HG03135 (cell line): ENCODE measurements at regions not wholly inside any gene's neighbourhood (a gene's known extent, or its start where the extent isn't known, plus 50 kb on each side); places are given as distances from the start of the nearest gene placed in this dataset.

Experiments used
- ATAC-seq: cut with Tn5 transposase; IDR thresholded peaks from one replicate; pipeline ENCODE4 v1.9.1; 2021; ENCODE audit warnings: mild to moderate bottlenecking, moderate library complexity; ENCODE audit not compliant: unreplicated experiment

DNA sequence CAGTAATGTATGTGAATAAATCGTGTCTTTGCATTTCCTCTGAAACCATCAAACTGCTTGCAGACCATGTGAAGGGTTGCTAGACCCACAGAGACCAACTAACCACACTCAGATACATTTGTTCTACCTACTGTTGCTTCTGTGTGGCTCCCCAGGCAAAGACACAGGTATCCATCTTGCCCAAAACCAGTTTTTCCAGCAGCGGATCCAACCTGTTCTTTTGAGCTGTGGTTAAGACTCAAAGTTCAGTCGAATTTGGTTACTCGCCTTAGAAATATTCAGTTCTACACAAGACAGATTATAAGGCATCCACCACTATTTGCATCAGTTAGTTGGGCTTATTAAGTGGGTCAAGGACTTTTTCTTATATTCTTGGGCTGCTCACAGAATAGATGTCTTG, 276.2 kb upstream of the EPHA4 start:
- no peak for ATAC-seq

DNA sequence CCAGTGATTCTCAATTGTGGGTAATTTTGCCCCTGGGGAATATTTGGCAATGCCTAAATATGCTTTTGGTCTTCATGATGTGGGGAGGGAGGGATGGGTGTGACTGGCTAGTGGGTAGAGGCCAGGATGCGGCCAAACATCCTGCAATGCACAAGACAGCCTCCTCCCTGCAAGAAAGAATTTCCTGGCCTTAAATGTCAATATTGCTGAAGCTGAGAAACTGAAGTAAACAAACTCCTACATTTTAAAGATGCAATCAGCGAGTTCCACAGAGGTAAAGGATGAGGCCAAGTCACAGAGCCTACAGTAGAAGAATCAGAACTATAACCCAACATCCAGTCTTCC, 272.9 kb upstream of the EPHA4 start:
- no peak for ATAC-seq

DNA sequence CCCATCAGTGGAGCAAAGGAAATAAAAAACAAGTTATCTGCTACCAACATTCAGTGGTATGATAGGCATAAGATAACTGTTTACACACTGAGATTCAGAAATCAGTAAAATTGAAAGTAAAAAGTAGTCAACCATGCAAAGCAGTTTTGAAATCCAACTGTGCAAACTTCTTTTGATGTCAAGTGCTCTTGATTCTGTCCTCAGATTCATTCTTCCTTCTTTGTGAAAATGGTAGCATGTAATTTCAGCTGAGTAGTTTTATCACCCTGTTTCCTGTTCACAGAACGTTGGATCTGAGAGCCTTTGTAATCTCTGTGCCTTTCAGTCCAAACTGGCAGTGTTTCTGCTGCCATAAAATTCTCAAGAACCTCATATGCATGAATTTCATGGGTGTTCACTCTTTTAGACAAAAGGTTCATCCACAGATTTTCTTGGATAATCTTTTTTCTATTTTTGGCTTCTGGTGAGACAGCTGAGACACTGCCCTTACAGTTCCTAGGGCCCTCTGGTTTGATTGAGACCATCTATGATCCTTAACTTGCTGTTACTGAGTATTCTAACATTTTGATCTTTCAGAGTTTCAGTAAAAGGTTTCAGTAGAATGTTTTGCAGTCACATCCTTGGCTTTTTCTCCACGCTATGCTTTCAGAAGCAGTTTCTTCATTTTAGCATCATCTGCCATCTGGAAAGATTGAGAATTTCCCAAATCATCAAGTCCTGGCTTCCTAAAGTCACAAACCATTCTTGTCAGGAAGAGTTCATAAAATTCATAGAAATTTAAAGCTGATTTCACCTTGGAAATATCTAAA, 272.3 kb upstream of the EPHA4 start:
- no peak for ATAC-seq

GRCh38 chr2:221836095-221836494, 264.0 kb upstream of the EPHA4 start:
- ATAC-seq = no peak

DNA sequence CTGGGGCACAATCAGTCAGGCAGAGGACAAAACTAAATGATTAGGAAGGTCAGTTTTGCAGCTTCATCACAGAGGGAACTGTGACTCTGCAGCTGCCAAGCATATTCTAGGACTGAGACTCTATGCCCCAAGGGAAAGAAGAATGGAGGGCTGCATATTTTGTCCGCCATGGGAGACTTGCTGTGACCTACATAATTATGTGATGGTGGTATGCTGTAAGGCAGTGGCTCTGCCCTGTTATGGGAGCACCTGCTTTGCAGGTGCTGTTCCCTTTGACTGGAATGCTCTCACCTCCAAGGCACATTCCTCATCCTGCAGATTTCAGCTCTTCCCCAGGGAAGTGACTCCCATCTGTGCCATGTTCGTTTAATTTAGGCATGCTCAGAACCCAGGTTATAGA, 261.9 kb upstream of the EPHA4 start:
- ATAC-seq = no peak

DNA sequence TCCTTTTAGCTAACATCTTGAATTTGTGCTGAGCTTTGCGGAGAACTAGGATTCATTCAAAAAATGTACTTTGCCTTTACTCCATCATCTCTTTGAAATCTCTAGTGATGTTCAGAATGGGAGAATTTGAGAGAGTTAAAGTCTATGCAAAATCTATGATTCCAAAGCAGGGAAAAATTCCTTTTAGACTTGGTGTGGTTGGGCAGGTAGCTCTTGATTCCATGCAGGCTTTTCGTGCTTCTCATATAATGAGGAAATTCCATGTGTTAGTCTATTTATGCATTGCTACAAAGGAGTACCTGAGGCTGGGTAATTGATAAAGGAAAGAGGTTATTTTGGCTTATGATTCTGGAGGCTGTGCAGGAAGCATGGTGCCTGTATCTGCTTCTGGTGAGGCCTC, 258.9 kb upstream of the EPHA4 start:
- ATAC-seq = no peak

- no peak for ATAC-seq
Measured at GRCh38 chr2:221822416-221822815, 250.3 kb upstream of the EPHA4 start.

GRCh38 chr2:221818616-221819320, 246.7 kb upstream of the EPHA4 start:
- no peak for ATAC-seq

DNA sequence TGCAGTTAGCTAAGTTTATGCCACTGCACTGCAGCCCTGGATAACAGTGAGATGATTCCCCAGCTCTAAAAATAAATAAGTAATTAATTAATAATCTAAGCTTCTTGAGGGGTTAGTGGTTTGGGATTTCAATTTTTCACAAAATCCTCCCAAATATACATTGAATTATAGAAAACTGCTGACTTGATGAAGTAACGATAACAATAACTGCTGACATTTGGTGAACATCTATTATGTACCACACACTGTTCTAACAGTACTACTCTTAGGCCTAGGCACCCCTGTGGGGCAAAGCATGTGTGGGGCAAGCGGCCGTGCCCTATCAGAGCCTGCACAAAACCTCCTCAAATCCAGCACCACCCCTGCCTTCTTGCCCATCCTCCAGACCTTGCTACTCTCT, 245.8 kb upstream of the EPHA4 start:
- ATAC-seq = no peak

DNA sequence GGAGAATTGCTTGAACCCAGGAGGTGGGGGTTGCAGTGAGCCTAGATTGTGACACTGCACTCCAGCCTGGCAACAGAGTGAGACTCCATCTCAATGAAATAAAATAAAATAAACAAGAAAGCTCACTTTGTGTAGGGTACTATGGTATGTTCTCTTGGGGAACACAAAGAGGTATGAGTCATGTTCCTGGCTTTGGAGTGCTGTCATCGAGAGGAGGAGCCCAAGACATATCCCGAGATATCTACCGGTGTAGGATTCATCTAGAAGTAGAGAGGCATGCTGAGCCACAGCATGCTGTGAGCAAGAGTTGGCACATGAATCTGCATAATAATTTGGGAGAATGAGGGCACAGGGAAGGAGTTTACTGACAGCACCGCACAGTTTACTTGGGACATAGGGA, 244.9 kb upstream of the EPHA4 start:
- ATAC-seq = no peak

GRCh38 chr2:221816566-221816965, 244.5 kb upstream of the EPHA4 start:
- no peak for ATAC-seq

- no peak for ATAC-seq
Measured at GRCh38 chr2:221810650-221811049, 238.5 kb upstream of the EPHA4 start.

DNA sequence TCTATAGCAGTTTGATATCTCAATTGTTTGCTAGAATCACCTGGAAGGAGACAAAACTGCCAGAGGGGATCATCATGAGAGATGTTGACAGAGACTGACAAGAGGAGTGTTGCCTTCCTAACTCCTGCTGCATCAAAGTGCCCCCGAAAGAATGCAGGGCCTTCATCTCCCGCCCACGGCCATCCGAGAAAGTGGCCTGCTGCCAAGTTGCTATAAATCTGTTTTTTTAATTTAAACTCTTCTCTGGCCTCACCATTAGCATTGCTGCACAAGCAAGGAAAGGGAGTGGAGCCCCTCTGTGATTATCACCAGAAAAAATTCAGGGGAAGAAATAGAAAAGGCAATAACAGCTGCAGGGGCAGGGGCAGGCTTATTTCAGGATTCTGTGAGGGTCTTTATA, 238.1 kb upstream of the EPHA4 start:
- no peak for ATAC-seq

DNA sequence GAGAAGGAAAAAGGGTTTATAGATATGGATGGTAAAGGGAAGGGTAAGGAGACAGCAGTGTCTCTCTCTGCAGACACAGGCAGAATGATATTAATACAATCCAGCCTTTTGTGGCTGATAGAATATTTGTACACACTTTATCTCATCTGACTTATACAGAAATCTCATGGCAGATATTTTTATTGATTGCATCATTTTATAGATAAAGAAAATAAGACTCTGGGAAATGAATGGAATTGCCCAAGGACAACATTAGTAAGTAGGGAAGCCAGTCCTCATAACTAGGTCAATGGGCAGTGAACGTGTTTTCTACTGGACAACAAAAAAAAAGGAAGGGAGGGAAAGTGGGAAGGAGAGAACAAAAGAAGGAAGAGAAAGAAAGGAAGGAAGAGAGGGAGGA, 236.4 kb upstream of the EPHA4 start:
- no peak for ATAC-seq

- no peak for ATAC-seq
Measured at GRCh38 chr2:221807706-221808105, 235.6 kb upstream of the EPHA4 start.

DNA sequence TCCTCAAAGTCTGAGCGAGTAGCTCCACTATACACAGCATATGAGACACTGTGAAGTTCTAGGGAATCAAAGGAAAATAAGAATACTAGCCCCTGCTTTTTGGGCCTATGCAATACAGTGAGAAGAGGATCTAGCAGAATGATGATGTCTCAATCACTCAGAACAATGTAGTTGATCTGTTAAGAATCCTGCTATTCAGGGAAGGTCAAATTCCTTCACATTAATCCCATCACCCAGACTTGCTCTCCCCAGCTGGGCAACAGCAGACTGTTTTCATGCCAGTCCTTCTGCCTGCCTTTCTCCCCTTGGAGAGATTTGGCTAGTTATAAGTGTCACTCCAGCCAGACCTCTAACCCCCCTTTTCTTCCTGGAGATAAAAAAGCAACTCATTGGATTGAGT, 230.0 kb upstream of the EPHA4 start:
- ATAC-seq = no peak

GRCh38 chr2:221792971-221793521, 220.9 kb upstream of the EPHA4 start:
- ATAC-seq = no peak

DNA sequence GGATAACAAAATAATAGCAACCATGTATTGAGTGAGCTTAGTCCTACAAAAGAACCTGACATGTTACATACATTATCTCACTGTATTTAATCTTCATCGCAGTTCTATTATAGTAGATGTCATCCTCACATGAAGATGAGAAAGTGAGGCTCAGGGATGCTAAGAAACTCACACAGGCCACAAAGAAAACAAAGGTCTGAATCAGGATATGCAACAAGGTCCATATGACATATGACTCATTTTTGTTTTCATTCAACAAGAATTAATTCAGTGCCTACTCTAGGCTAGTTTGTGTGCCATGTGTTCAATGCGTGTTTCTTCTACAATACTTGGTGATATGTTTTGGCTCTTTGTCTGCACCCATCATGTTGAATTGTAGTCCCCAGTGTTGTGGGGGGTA, 219.7 kb upstream of the EPHA4 start:
- ATAC-seq = no peak

DNA sequence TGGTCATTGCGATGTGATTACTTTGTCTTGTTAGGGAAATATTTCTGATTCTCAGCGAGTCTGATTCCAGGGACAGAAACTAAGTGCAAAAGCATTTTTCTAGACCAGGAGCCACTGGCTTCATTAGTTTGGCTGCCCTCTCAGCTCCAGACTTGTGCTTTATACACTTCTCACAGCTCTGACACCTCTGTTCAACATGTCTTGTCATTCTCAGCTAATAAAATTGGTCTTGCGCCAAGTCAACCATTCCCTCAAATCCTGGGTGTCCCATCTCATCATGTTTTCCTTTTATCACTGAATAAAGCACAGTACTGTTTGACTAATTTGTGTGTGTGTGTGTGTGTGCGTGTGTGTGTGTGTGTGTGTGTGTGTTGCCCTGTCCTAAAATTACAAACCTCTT, 215.5 kb upstream of the EPHA4 start:
- ATAC-seq = no peak

DNA sequence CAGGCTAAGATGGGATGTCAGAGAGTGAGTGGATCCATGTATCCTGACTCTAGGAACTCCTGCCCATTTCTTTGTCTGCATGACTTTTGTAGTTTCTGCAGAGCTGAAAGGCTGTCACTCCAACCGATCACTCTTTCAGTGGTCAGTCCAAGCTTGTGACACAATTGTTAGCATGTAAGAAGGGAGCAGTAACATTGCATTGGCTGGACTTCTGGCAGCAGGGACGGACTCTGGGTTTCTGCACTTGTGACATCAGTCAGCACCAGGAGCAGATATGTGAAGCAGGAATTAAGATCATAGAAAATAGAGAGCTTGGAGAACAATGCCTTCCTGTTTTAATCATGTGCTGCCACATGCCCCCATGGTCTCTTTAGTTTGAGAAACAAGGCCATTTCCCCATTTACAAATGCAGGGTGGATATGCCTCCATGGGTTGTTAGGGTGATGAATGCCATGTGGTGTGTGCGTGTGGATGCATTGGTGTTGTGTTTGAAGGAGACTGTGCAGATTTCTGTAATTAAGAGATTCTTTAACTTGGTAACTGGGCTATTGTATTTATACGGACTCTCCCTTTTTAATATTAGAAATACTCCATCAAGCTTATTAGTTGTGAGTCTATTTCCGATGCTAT, 214.3 kb upstream of the EPHA4 start:
- ATAC-seq = no peak

GRCh38 chr2:221780281-221780688, 208.2 kb upstream of the EPHA4 start:
- ATAC-seq = no peak

DNA sequence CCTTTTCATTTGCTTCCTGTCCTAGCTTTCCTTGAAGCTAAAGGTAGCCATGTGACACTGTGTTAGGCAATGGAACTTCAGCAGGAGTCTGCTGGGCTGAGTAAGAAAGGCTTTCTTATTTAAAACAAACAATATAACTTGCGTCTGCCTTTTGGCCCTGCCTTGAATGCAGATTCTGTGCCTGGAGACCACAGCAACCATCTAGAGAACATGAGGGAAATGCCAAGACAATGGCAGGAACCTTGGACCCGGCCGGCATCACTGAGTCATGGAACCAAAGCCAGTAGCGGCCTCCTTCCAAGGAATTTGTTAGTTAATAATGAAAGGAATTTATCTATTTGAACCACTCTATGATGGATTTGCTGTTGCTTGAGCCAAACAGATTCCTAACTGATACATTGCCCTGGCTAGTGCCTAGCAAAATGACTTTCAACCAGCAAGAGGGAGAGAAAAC, 207.5 kb upstream of the EPHA4 start:
- ATAC-seq = no peak
